Colonic mucosa (tissue), 4 donors: ENCODE measurements at regions not wholly inside any gene's neighbourhood (a gene's known extent, or its start where the extent isn't known, plus 50 kb on each side); places are given as distances from the start of the nearest gene placed in this dataset.

Source experiments
- DNase-seq: peaks from one replicate; pipeline ENCODE4 v3.0.0-alpha.2; 2020
- H3K27ac ChIP-seq: fragments of 200-600 bp; one replicate; pipeline ENCODE4 v1.8.0; 2021
- H3K27me3 ChIP-seq: fragments of 200-600 bp; one replicate; pipeline ENCODE4 v1.8.0; 2021
- H3K36me3 ChIP-seq: fragments of 200-600 bp; one replicate; pipeline ENCODE4 v1.8.0; 2021
- H3K4me1 ChIP-seq: fragments of 200-600 bp; one replicate; pipeline ENCODE4 v1.8.0; 2021; ENCODE audit warnings: mild to moderate bottlenecking
- H3K4me3 ChIP-seq: fragments of 200-600 bp; one replicate; pipeline ENCODE4 v1.8.0; 2021
- H3K9ac ChIP-seq, 2 donors: one replicate each; pipeline ENCODE4 v1.7.0; 2013; ENCODE audit warnings: control low read depth in 2 of 2, low read depth in 2 of 2, low read length in 2 of 2
- H3K9me3 ChIP-seq: fragments of 200-600 bp; one replicate; pipeline ENCODE4 v1.8.0; 2021
- intact Hi-C: fragments of 100-400 bp; cut with DNase I; formaldehyde crosslinking; loops from one replicate; pipeline ENCODE4 v1.14.1; 2022
- TF ChIP-seq, protein P1 (sequence below): fragments of 200-600 bp; IDR thresholded peaks from one replicate; pipeline ENCODE4 v1.8.0; 2022; ENCODE audit warnings: antibody characterized with exemption, mild to moderate bottlenecking
- donor health status: healthy.
- donor health status: DM: no; HTN: no; CAD: no.
- donor health status: DM: no; HTN: no; CAD: no.

GRCh38 chr4:178387756-178388155, 945.5 kb upstream of the AGA start:
- Histone ChIP-seq H3K9me3 (no peaks in the 10 kb centered on the region), H3K27ac (no peak overlapping the region), H3K36me3 (no peaks in the 10 kb centered on the region), H3K4me1 (no peaks in the 10 kb centered on the region), H3K27me3 (no peaks in the 10 kb centered on the region), H3K9ac (no peak overlapping the region), H3K4me3 (no peak overlapping the region)
- TF ChIP-seq, protein P1, sequence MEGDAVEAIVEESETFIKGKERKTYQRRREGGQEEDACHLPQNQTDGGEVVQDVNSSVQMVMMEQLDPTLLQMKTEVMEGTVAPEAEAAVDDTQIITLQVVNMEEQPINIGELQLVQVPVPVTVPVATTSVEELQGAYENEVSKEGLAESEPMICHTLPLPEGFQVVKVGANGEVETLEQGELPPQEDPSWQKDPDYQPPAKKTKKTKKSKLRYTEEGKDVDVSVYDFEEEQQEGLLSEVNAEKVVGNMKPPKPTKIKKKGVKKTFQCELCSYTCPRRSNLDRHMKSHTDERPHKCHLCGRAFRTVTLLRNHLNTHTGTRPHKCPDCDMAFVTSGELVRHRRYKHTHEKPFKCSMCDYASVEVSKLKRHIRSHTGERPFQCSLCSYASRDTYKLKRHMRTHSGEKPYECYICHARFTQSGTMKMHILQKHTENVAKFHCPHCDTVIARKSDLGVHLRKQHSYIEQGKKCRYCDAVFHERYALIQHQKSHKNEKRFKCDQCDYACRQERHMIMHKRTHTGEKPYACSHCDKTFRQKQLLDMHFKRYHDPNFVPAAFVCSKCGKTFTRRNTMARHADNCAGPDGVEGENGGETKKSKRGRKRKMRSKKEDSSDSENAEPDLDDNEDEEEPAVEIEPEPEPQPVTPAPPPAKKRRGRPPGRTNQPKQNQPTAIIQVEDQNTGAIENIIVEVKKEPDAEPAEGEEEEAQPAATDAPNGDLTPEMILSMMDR = no peak
- intact Hi-C loops = no loop called here
- DNase-seq = no peak

- TF ChIP-seq, protein P1 = peak; percentile 31
- H3K9ac ChIP-seq = no peak overlapping the region
- no peak overlapping the region for H3K4me3 ChIP-seq
- no peaks in the 10 kb centered on the region for H3K36me3 ChIP-seq
- H3K27ac ChIP-seq = no peak overlapping the region
- DNase-seq = no peak
- no peaks in the 10 kb centered on the region for H3K4me1 ChIP-seq
- H3K27me3 ChIP-seq = no peaks in the 10 kb centered on the region
- intact Hi-C loops = no loop called here
- no peaks in the 10 kb centered on the region for H3K9me3 ChIP-seq
Observed at GRCh38 chr4:178395798-178396197, 953.6 kb upstream of the AGA start.

DNA sequence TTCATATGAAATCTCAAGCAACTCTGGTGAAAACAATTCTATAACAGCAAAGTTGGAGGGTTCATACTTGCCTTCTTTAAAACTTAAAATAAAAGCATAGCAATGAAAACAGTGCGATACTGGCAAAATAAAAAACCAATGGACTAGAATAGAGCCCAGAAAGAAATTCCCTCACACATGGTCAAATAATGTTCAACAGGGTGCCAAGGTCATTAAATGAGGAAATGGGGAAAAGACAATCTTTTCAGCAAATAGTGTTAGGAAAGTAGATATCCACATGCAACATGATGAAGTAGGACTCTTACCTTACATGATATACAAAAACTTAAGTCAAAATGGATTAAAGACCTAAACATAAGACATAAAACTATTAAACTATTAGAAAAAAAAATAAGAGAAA, 970.2 kb upstream of the AGA start:
- Histone ChIP-seq H3K36me3 (no peaks in the 10 kb centered on the region), H3K27ac (no peak overlapping the region), H3K9me3 (no peaks in the 10 kb centered on the region), H3K27me3 (no peaks in the 10 kb centered on the region), H3K9ac (no peak overlapping the region), H3K4me3 (no peak overlapping the region), H3K4me1 (no peaks in the 10 kb centered on the region)
- TF ChIP-seq, protein P1 = no peak
- DNase-seq = no peak
- intact Hi-C loops = no loop called here

- Histone ChIP-seq H3K4me1 (no peaks in the 10 kb centered on the region), H3K27me3 (no peaks in the 10 kb centered on the region), H3K4me3 (no peak overlapping the region), H3K36me3 (no peaks in the 10 kb centered on the region), H3K9me3 (no peaks in the 10 kb centered on the region), H3K9ac (no peak overlapping the region), H3K27ac (no peak overlapping the region)
- TF ChIP-seq, protein P1 = no peak
- intact Hi-C loops = no loop called here
- no peak for DNase-seq
Observed at GRCh38 chr4:178414042-178414441, 971.8 kb upstream of the AGA start.

DNA sequence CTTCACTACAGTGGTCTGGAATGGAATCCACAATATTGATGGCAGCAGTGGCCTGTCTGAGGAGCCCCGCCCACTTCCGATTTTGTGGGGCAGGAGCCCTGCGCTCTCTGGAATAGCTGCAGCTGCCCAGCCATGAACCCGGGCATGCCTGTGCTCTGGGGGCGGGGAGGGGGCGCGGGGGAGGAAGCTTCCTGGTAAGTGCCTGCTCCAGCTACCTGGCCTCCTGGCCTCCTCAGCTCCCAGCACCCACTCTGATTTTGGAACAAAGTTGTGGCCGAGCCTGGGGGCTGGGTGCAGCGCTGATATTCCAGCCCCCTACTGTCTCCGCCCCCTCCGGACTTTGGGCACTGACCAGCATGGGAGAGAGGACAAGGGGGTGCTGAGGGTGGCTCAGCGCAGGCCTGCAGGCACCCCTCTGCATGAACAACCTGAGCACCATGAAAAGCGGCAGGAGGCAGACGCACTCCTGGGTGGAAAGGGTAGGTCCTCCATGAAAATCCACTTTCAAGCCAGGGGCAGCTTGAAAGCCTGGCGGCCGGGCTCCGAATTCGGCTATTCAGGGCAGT, 972.7 kb upstream of the AGA start:
- intact Hi-C loops = no loop called here
- DNase-seq = no peak
- no peak overlapping the region for H3K27ac ChIP-seq
- no peak overlapping the region for H3K4me3 ChIP-seq
- H3K9ac ChIP-seq = no peak overlapping the region
- H3K4me1 ChIP-seq = no peaks in the 10 kb centered on the region
- no peaks in the 10 kb centered on the region for H3K36me3 ChIP-seq
- H3K9me3 ChIP-seq = no peaks in the 10 kb centered on the region
- TF ChIP-seq, protein P1 = no peak
- no peaks in the 10 kb centered on the region for H3K27me3 ChIP-seq
